PC-3 (cell line): ENCODE measurements at regions not wholly inside any gene's neighbourhood (a gene's known extent, or its start where the extent isn't known, plus 50 kb on each side); places are given as distances from the start of the nearest gene placed in this dataset.

Experiments
- EZH2phosphoT487 ChIP-seq: fragments of 300-600 bp; sonication (generic); IDR thresholded peaks from 2 replicates; pipeline ENCODE4 v1.6.1; 2018; ENCODE audit warnings: mild to moderate bottlenecking, antibody characterized with exemption, low read length, borderline replicate concordance
- TF ChIP-seq, protein P1 (sequence below): fragments of 300-600 bp; sonication (generic); conservative IDR thresholded peaks from 2 replicates; pipeline ENCODE4 v1.5.1; 2017; ENCODE audit warnings: antibody characterized with exemption, low read depth, mild to moderate bottlenecking, low read length

DNA sequence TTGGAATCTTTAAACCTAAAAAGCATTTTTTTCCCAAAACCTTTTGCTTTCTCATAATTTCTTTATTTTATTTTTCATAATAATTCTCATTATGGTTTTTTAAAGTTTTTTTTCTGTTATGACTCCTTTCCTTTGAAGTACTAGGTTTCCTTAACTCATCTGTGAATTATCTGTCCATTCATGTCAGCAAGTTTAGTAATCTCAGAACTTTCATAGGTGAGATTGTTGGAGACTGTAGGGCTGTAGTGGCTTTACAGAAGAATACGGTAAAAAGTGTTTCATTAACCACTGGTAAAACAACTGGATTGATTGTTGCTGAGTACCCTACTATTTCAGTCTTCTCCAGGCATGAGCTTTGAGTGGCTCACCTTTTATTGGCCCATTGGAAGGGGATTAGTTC is 361.7 kb upstream of the PPP1R2C start:
- TF ChIP-seq, protein P1, sequence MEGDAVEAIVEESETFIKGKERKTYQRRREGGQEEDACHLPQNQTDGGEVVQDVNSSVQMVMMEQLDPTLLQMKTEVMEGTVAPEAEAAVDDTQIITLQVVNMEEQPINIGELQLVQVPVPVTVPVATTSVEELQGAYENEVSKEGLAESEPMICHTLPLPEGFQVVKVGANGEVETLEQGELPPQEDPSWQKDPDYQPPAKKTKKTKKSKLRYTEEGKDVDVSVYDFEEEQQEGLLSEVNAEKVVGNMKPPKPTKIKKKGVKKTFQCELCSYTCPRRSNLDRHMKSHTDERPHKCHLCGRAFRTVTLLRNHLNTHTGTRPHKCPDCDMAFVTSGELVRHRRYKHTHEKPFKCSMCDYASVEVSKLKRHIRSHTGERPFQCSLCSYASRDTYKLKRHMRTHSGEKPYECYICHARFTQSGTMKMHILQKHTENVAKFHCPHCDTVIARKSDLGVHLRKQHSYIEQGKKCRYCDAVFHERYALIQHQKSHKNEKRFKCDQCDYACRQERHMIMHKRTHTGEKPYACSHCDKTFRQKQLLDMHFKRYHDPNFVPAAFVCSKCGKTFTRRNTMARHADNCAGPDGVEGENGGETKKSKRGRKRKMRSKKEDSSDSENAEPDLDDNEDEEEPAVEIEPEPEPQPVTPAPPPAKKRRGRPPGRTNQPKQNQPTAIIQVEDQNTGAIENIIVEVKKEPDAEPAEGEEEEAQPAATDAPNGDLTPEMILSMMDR = no peak
- TF ChIP-seq EZH2phosphoT487 = no peak
